HFF-Myc (cell line): ENCODE measurements at regions not wholly inside any gene's neighbourhood (a gene's known extent, or its start where the extent isn't known, plus 50 kb on each side); places are given as distances from the start of the nearest gene placed in this dataset.
A peak's percentile ranks its signal among the peaks of the same experiment; 100 is the strongest.

Experiments
- DNase-seq: peaks from one replicate; pipeline ENCODE4 v3.0.0-alpha.2; 2011; ENCODE audit warnings: low read depth; ENCODE audit errors: extremely low read depth
- H3K4me3 ChIP-seq: replicated peaks from 2 replicates; pipeline ENCODE4 v1.5.1; 2011; ENCODE audit warnings: low read depth, mild to moderate bottlenecking, control low read depth, low read length
- TF ChIP-seq, protein P1 (sequence below): IDR thresholded peaks from 2 replicates; pipeline ENCODE4 v1.5.1; 2012; ENCODE audit warnings: mild to moderate bottlenecking, low read depth, low read length, control low read depth; ENCODE audit errors: missing control alignments

DNA sequence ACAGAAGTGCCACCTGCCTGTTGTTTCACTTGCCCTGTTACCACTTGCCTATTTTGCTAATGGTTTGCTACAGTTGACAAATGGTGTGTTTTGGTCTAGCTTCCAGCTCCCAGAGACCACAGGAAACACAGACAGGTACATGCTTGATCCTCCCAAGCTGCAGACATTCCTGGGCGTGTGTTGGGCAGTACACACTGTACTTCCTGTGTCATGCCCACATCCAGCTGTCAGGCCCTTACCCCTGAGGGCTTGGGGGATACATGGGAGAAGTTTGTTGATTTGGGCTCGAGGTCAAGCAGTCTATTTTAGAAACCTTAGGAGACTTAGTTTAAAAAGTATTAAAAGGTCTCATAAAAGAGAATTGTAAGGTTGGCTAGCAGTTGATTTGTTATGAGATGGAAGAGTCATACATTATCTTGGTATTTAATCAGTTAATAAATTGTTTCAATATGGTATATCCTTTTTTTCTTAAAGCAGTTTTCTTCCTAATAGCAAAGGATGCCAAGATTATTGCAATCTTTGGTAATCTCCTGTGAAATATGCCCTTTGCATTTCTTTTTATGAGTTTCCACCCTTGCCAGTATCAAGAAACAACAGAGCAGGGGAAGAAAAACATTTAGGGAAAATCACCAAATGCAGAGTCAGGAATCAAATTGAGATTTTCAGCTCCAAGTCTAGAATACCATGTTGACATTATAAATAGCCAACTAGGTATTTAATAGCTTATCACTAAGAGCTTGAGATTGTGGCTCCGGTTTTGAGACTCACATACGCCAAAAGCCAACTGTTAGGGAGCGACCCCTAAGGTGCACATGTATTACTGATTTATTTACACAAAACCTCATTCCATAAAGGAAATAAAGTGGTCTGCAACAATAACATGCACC, 52.3 kb upstream of the CD180 start:
- TF ChIP-seq, protein P1, sequence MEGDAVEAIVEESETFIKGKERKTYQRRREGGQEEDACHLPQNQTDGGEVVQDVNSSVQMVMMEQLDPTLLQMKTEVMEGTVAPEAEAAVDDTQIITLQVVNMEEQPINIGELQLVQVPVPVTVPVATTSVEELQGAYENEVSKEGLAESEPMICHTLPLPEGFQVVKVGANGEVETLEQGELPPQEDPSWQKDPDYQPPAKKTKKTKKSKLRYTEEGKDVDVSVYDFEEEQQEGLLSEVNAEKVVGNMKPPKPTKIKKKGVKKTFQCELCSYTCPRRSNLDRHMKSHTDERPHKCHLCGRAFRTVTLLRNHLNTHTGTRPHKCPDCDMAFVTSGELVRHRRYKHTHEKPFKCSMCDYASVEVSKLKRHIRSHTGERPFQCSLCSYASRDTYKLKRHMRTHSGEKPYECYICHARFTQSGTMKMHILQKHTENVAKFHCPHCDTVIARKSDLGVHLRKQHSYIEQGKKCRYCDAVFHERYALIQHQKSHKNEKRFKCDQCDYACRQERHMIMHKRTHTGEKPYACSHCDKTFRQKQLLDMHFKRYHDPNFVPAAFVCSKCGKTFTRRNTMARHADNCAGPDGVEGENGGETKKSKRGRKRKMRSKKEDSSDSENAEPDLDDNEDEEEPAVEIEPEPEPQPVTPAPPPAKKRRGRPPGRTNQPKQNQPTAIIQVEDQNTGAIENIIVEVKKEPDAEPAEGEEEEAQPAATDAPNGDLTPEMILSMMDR = no peak
- peak; percentile 72 for DNase-seq
- H3K4me3 ChIP-seq = no peak overlapping the region

- no peak for DNase-seq
- TF ChIP-seq, protein P1 = no peak
These were observed 50.1 kb upstream of the CD180 start for GRCh38 chr5:67246546-67247268.

More at GRCh38 chr5:67246546-67247268, 50.1 kb upstream of the CD180 start:
- H3K4me3 ChIP-seq = no peak overlapping the region
